RWPE1 (cell line): ENCODE measurements at regions not wholly inside any gene's neighbourhood (a gene's known extent, or its start where the extent isn't known, plus 50 kb on each side); places are given as distances from the start of the nearest gene placed in this dataset.
"Not testable (repeated sequence)": the region's sequence is repeated elsewhere in the genome, so short reads cannot be mapped to it uniquely, and the experiment has no call there.

ENCODE experiments used
- CTCF ChIA-PET: fragments of 350-600 bp; sonication (Branson Sonifier 250); formaldehyde crosslinking; extraction: SDS; loops from one replicate; lab custom pipeline; 2021; lab: Yijun Ruan, JAX
- POLR2A ChIA-PET: fragments of 400-600 bp; formaldehyde crosslinking; extraction: SDS; loops from one replicate; lab custom pipeline; 2020; ENCODE audit warnings: antibody characterized with exemption; ENCODE audit not compliant: low non-redundant PET; lab: Yijun Ruan, JAX
- DNase-seq: peaks from one replicate; pipeline ENCODE4 v3.0.0; 2012; ENCODE audit warnings: low spot score
- H3K27ac ChIP-seq: fragments of 450-650 bp; 2 replicates; pipeline ENCODE4 v1.5.1; 2017
- CTCF ChIP-seq: fragments of 450-650 bp; conservative IDR thresholded peaks from 2 replicates; pipeline ENCODE4 v1.5.1; 2017; ENCODE audit warnings: low read depth, mild to moderate bottlenecking

GRCh38 chr2:128516938-128517337, 198.3 kb upstream of the HS6ST1 start:
- DNase-seq: no peak
- CTCF ChIA-PET: no interaction called here
- TF ChIP-seq CTCF: no peak
- POLR2A ChIA-PET: no interaction called here
- no peak overlapping the region for H3K27ac ChIP-seq

DNA sequence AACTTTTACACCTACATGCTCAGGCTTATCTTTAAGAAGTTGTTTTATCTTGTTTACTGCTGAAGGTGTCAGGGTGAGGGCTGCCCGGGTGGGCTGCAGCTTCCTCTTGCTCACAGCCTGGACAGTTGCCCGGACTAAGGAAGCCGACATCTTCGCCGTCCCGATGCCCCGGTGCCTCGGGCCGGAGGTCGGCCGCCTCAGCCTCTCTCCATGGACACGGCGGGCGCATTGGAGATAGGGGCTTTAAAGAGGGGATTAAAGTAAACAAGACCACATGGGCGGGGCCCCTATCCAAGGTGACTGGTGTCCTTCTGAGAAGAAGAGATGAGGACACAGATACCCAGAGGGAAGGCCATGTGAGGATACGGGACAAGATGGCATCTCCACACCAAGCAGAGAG, 200.4 kb upstream of the HS6ST1 start:
- CTCF ChIA-PET, DNase-seq, H3K27ac ChIP-seq, POLR2A ChIA-PET: not testable (repeated sequence)

GRCh38 chr2:128519517-128520215, 201.0 kb upstream of the HS6ST1 start:
- H3K27ac ChIP-seq: no peak overlapping the region
- CTCF ChIA-PET: no interaction called here
- TF ChIP-seq CTCF: no peak
- DNase-seq: no peak
- POLR2A ChIA-PET: no interaction called here

DNA sequence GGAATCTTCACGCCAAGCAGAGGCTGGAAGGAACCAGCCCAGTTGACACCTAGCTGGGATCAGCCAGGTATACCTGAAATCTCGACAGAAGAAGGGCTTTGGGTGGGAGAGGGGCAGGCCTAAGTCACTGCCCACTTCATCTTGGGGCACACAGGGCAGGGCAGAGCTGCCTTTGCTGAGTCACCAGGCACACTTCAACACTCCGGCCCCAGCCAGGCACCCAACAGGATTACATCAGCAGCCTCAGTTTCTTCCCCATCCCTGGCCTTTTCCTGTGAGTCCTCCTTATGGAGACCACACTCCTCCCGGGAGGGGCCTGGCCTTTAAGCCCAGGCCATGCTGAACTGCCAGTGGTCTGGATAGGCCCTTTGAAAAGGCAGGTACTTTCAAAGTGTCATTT, 201.7 kb upstream of the HS6ST1 start:
- DNase-seq: no peak
- ChIA-PET CTCF (no interaction called here), POLR2A (no interaction called here)
- no peak overlapping the region for H3K27ac ChIP-seq
- TF ChIP-seq CTCF: no peak

DNA sequence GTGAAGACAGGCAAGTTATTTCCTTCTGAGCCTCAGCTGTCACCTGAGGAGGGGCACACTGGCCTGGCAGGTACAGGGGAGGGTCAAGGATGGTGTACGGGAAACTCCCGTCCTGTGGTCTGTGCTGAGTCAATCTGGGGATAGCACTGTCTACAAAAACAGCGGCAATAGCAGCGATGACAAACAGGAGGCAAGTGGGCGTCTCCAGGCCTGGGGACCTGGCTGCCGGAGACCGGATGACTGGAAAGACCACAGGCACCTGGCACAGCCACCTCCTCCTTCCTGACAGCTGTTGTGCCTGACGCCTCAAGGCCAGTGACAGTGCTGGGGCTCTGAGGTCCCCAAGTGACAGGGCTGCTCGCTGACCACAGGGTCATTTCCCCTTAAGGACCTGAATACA, 202.1 kb upstream of the HS6ST1 start:
- POLR2A ChIA-PET: no interaction called here
- no peak overlapping the region for H3K27ac ChIP-seq
- no peak for DNase-seq
- CTCF ChIA-PET: no interaction called here
- TF ChIP-seq CTCF: no peak

GRCh38 chr2:128521482-128521881, 202.8 kb upstream of the HS6ST1 start:
- ChIA-PET POLR2A (no interaction called here), CTCF (no interaction called here)
- no peak for DNase-seq
- H3K27ac ChIP-seq: no peak overlapping the region
- TF ChIP-seq CTCF: no peak

- POLR2A ChIA-PET: no interaction called here
- CTCF ChIA-PET: no interaction called here
- no peak for TF ChIP-seq CTCF
- no peak overlapping the region for H3K27ac ChIP-seq
- no peak for DNase-seq
Measured at GRCh38 chr2:128522829-128523228, 204.2 kb upstream of the HS6ST1 start.
